MM.1S (cell line): ENCODE measurements at regions not wholly inside any gene's neighbourhood (a gene's known extent, or its start where the extent isn't known, plus 50 kb on each side); places are given as distances from the start of the nearest gene placed in this dataset.

Experiments used
- CTCF ChIP-seq: fragments of 300-600 bp; sonication (generic); IDR thresholded peaks from 2 replicates; pipeline ENCODE4 v1.5.1; 2016; ENCODE audit warnings: antibody characterized with exemption, low read length, mixed read lengths
- EZH2 ChIP-seq: fragments of 300-600 bp; sonication (generic); optimal IDR thresholded peaks from 2 replicates; pipeline ENCODE3; 2017; ENCODE audit warnings: low read depth, mild to moderate bottlenecking, antibody characterized with exemption, low read length, mixed read lengths
- EZH2phosphoT487 ChIP-seq: fragments of 300-600 bp; sonication (generic); IDR thresholded peaks from 2 replicates; pipeline ENCODE4 v1.6.1; 2018; ENCODE audit warnings: antibody characterized with exemption, low read length

GRCh38 chr14:25832585-25832984, 765.2 kb downstream of the NOVA1 start:
- no peak for TF ChIP-seq CTCF
- TF ChIP-seq EZH2: no peak
- TF ChIP-seq EZH2phosphoT487: no peak
